ENCODE measurements at regions not wholly inside any gene's neighbourhood (a gene's known extent, or its start where the extent isn't known, plus 50 kb on each side); places are given as distances from the start of the nearest gene placed in this dataset.

DNA sequence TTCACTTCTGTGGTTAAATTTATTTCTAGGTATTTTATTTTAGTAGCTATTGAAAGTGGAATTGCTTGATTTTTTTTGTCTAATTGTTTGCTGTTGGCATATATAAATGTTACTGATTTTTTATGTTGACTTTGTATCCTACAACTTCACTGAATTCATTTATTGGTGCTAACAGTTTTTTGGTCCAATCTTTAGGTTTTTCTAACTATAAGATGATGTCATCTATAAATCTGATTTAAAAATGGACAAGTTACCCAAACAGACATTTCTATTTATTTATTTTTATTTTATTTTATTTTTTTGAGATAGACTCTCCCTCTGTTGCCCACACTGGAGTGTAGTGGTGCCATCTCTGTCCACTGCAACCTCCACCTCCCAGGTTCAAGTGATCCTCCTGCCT, 162.3 kb downstream of the COX7C start:
- no peak for DNase-seq (ENCODE audit: low read depth)

GRCh38 chr5:86786955-86787354, 169.2 kb downstream of the COX7C start:
- no peak for DNase-seq (ENCODE audit: low read depth)

DNA sequence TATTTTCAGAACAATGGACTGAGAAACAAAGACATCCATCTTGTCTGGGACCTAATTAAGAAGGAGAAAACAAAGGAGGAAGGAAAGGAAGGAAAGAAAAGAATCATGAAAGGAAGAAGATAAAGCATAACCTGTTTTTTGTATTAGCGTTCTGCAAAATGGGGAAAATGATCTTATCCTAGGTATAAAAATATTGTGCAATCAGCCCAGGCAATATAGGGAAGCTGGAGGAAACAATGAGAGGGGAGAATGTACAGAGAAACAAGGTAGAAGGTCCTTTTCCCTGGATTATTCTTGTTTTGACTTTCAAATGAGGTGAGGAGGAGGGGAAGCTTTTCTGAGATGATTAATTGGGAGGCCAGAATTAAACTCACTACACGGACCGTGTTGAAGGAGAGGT, 177.9 kb downstream of the COX7C start:
- DNase-seq (ENCODE audit: low read depth) = no peak

- DNase-seq (ENCODE audit: low read depth) = no peak
Measured at GRCh38 chr5:86797677-86798076, 179.9 kb downstream of the COX7C start.

DNA sequence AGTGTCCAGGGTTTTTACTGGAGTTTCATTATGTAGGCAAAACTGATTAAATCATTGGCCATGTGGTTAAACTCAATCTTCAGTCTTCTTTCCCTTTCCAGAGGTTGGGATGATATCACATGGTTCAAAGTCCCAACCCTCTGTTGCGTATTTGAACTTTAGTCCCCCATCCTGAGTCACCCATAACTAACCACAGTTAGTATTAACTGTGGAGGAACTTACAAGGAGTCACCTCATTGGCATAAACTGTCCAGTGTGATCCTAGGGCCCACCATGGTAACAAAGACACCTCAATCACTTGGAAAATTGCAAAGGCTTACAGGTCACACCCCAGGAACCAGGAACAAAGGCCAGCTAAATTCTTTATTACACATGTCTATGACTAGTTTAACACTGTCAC, 188.5 kb downstream of the COX7C start:
- no peak for DNase-seq (ENCODE audit: low read depth)

- no peak for DNase-seq (ENCODE audit: low read depth)
Measured at GRCh38 chr5:86807046-86808031, 189.6 kb downstream of the COX7C start.

- DNase-seq (ENCODE audit: low read depth) = no peak
Measured at GRCh38 chr5:86814315-86814714, 196.6 kb downstream of the COX7C start.

GRCh38 chr5:86814907-86815306, 197.2 kb downstream of the COX7C start:
- no peak for DNase-seq (ENCODE audit: low read depth)

- DNase-seq (ENCODE audit: low read depth) = no peak
Measured at GRCh38 chr5:86824637-86825036, 206.9 kb downstream of the COX7C start.

DNA sequence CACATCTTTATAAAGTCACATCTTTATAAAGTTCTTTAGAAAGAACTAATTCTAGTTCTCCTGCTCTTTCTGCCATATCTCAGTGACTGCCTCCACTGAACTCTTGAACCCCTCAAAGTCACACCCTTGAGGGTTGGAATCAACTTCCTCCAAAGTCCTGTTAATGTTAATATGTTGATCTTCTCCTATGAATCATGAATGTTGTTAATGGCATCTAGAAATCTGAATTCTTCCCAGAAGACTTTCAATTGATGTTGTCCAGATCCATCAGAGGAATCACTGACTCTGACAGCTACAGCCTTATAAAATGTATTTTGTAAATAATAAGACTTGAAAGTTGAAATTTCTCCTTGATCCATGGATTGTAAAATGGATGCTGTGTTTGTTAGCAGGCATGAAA, 213.4 kb downstream of the COX7C start:
- DNase-seq (ENCODE audit: low read depth) = no peak

- no peak for DNase-seq (ENCODE audit: low read depth)
Measured at GRCh38 chr5:86833868-86834267, 216.1 kb downstream of the COX7C start.

DNA sequence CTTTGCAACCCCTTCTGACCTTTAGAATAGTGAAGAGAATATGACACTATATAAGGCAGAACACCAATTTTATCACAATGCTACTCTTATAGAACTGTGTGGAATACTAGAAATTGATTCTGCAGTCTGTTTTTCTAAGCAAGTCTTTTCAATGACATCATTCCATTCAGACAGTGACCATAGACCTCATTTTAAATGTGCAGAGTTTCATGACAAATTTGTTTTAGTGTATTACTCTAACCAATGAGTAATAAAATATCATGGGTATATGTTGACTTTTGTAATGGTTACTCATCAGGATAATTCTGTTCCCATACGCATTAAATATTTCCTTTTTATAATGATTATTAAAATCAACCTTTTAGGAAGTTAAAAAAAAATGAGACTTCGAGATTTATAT, 219.9 kb downstream of the COX7C start:
- no peak for DNase-seq (ENCODE audit: low read depth)

GRCh38 chr5:86838083-86838482, 220.3 kb downstream of the COX7C start:
- DNase-seq (ENCODE audit: low read depth) = no peak

DNA sequence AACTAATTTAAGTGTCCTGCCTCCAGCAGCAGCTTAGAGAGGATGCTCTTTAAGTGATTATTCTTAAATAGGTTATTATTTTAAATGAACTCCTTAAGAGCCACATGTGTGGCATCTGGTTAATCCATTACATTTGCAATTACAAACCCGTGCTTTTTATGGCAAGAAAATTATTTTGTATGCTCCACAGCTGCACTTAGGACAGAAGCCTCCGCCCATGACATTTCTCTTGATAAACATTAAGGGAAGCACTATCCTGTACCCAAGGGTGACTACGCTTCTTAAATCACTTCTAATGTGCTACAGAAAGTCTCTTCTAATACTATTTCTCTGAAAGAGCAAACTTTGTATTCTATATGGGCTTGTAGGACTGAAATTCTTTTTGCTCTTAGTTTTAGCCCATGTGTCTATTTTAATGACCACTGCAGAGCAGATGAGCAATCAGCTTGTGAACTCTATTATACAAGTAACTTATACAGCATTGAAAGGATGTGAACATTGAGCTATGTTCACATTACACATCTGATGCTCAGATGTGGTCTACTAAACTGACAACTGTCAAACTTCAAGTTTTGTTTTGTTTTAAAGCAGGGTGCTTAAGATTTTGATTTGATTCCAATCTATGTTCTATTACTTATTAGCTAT, 223.4 kb downstream of the COX7C start:
- no peak for DNase-seq (ENCODE audit: low read depth)

DNA sequence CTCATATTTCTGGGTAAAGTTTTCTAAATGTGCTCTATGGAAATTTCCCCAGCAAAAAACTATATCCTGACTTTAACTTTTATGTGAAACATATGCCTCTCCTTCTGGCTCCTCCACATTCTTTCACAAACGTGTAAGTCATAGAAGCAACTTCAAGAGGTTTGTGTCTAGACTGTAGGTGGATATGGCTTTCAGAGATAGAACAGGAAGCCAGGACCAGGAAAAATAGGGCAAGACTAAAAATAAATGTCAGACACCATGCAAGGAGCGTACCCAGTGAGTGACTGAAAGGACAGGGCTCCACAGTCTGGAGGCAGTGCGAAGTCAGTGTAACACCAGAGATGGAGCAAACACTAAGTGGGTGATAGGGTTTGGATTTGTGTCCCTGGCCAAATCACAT, 240.7 kb downstream of the COX7C start:
- DNase-seq (ENCODE audit: low read depth) = no peak

- DNase-seq (ENCODE audit: low read depth) = no peak
Measured at GRCh38 chr5:86861512-86861911, 243.8 kb downstream of the COX7C start.

- no peak for DNase-seq (ENCODE audit: low read depth)
Measured at GRCh38 chr5:86862093-86862492, 244.4 kb downstream of the COX7C start.

GRCh38 chr5:86864051-86864450, 246.3 kb downstream of the COX7C start:
- DNase-seq (ENCODE audit: low read depth) = no peak

DNA sequence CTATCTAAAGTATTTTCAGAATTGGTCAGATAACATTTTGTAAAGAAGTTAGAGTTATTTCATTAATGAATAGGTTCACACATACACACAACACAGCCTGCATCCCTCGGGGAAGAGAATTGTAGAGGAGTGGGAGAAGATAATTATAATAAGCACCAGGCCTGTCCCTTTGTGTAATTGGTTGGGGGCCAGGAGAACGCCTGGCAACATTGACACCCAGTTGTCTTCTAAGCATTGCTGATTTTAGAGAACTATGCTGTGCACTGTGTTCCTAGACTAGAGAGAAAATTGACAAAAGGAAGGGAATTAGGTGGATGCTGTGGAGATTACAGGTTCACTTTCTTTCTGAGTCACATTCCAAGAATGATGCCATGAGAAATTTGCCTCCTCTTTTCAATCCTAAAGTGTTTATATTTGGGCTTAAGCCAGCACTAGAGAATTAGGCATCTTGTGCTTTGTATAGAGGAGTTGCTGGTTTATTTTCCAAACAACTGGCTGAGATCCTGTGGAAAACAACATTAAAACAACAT, 247.6 kb downstream of the COX7C start:
- no peak for DNase-seq (ENCODE audit: low read depth)

GRCh38 chr5:86866036-86866435, 248.3 kb downstream of the COX7C start:
- DNase-seq (ENCODE audit: low read depth) = no peak

DNA sequence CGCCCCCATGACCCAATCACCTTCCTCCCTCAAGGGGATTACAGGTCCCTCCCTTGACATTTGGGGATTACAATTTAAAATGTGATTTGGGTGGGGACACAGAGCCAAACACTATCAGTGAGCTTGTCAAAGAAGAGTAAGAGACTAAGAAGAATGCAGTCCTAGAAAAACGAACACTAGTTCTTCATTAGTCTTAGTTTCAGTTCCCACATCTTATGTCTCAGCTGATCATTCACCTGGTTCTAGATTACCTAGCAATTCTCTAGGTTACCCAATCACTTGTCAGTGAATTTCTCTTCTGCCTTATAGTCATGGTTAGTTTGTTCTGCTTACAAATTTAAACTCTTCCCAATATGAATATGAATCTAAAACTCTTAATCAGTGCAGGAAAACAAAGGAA, 251.5 kb downstream of the COX7C start:
- DNase-seq (ENCODE audit: low read depth) = no peak

GRCh38 chr5:86875539-86875938, 257.8 kb downstream of the COX7C start:
- no peak for DNase-seq (ENCODE audit: low read depth)

GRCh38 chr5:86878250-86878649, 260.5 kb downstream of the COX7C start:
- DNase-seq (ENCODE audit: low read depth) = no peak
